ENCODE measurements at regions not wholly inside any gene's neighbourhood (a gene's known extent, or its start where the extent isn't known, plus 50 kb on each side); places are given as distances from the start of the nearest gene placed in this dataset.

GRCh38 chr19:28667348-28667977, 545.5 kb downstream of the UQCRFS1 start:
- no peak overlapping the region for H3K4me3 ChIP-seq (ENCODE audit: low read length, poor library complexity, severe bottlenecking)
- no peak overlapping the region for H2AFZ ChIP-seq (ENCODE audit: low read length)

GRCh38 chr19:28665748-28666147, 547.2 kb downstream of the UQCRFS1 start:
- Histone ChIP-seq H3K4me2 (ENCODE audit: low read depth, low read length, poor library complexity, severe bottlenecking) (no peak overlapping the region), H3K4me3 (ENCODE audit: low read length, poor library complexity, severe bottlenecking) (no peak overlapping the region), H3K27me3 (ENCODE audit: insufficient read depth, low read length, poor library complexity, severe bottlenecking) (no peaks in the 10 kb centered on the region), H3K4me1 (ENCODE audit: insufficient read depth, low read length, poor library complexity, severe bottlenecking) (no peaks in the 10 kb centered on the region), H3K9ac (ENCODE audit: low read depth, low read length, poor library complexity, severe bottlenecking) (no peak overlapping the region), H4K20me1 (ENCODE audit: insufficient read depth, low read length, poor library complexity, severe bottlenecking) (no peaks in the 10 kb centered on the region), H3K79me2 (ENCODE audit: insufficient read depth, low read length) (no peaks in the 10 kb centered on the region), H3K9me3 (ENCODE audit: insufficient read depth, low read depth, low read length) (peaks cover 4% of the 10 kb centered on the region; the same call in 1 of the 2 replicates), H2AFZ (ENCODE audit: low read length) (no peak overlapping the region), H3F3A (ENCODE audit: low read depth) (no peaks in the 10 kb centered on the region), H3K9me2 (replicated peaks; ENCODE audit: low read depth, low read length) (no peaks in the 10 kb centered on the region), H3K36me3 (ENCODE audit: insufficient read depth, low read length) (no peaks in the 10 kb centered on the region)
- no peak for TF ChIP-seq EZH2phosphoT487 (IDR thresholded peaks at IDR 0.05; ENCODE audit: borderline replicate concordance)
- no peak for TF ChIP-seq CTCF (conservative IDR thresholded peaks at IDR 0.05; ENCODE audit: low read length)

More at GRCh38 chr19:28667348-28667977, 545.5 kb downstream of the UQCRFS1 start:
- Histone ChIP-seq H3K9me3 (ENCODE audit: insufficient read depth, low read depth, low read length) (peaks cover 4% of the 10 kb centered on the region; the same call in 1 of the 2 replicates), H3K9me2 (replicated peaks; ENCODE audit: low read depth, low read length) (no peaks in the 10 kb centered on the region), H3K9ac (ENCODE audit: low read depth, low read length, poor library complexity, severe bottlenecking) (no peak overlapping the region), H3K4me1 (ENCODE audit: insufficient read depth, low read length, poor library complexity, severe bottlenecking) (no peaks in the 10 kb centered on the region), H3F3A (ENCODE audit: low read depth) (no peaks in the 10 kb centered on the region), H3K36me3 (ENCODE audit: insufficient read depth, low read length) (no peaks in the 10 kb centered on the region), H4K20me1 (ENCODE audit: insufficient read depth, low read length, poor library complexity, severe bottlenecking) (no peaks in the 10 kb centered on the region), H3K27me3 (ENCODE audit: insufficient read depth, low read length, poor library complexity, severe bottlenecking) (no peaks in the 10 kb centered on the region), H3K79me2 (ENCODE audit: insufficient read depth, low read length) (no peaks in the 10 kb centered on the region), H3K4me2 (ENCODE audit: low read depth, low read length, poor library complexity, severe bottlenecking) (no peak overlapping the region)
- no peak for TF ChIP-seq EZH2phosphoT487 (IDR thresholded peaks at IDR 0.05; ENCODE audit: borderline replicate concordance)
- TF ChIP-seq CTCF (conservative IDR thresholded peaks at IDR 0.05; ENCODE audit: low read length) = no peak

- H2AFZ ChIP-seq (ENCODE audit: low read length) = no peak overlapping the region
- peaks cover 11% of the 10 kb centered on the region; the same call in 1 of the 2 replicates for H3K9me3 ChIP-seq (ENCODE audit: insufficient read depth, low read depth, low read length)
- no peak overlapping the region for H3K4me3 ChIP-seq (ENCODE audit: low read length, poor library complexity, severe bottlenecking)
- no peaks in the 10 kb centered on the region for H3F3A ChIP-seq (ENCODE audit: low read depth)
- H3K36me3 ChIP-seq (ENCODE audit: insufficient read depth, low read length) = no peaks in the 10 kb centered on the region
- H3K4me1 ChIP-seq (ENCODE audit: insufficient read depth, low read length, poor library complexity, severe bottlenecking) = no peaks in the 10 kb centered on the region
- no peaks in the 10 kb centered on the region for H3K79me2 ChIP-seq (ENCODE audit: insufficient read depth, low read length)
- no peak overlapping the region for H3K9ac ChIP-seq (ENCODE audit: low read depth, low read length, poor library complexity, severe bottlenecking)
- H4K20me1 ChIP-seq (ENCODE audit: insufficient read depth, low read length, poor library complexity, severe bottlenecking) = no peaks in the 10 kb centered on the region
- H3K4me2 ChIP-seq (ENCODE audit: low read depth, low read length, poor library complexity, severe bottlenecking) = no peak overlapping the region
- no peak for TF ChIP-seq EZH2phosphoT487 (IDR thresholded peaks at IDR 0.05; ENCODE audit: borderline replicate concordance)
- H3K27me3 ChIP-seq (ENCODE audit: insufficient read depth, low read length, poor library complexity, severe bottlenecking) = no peaks in the 10 kb centered on the region
- no peaks in the 10 kb centered on the region for H3K9me2 ChIP-seq (replicated peaks; ENCODE audit: low read depth, low read length)
Measured at GRCh38 chr19:28656644-28657043, 556.3 kb downstream of the UQCRFS1 start.

- no peaks in the 10 kb centered on the region for H4K20me1 ChIP-seq (ENCODE audit: insufficient read depth, low read length, poor library complexity, severe bottlenecking)
- H3K4me3 ChIP-seq (ENCODE audit: low read length, poor library complexity, severe bottlenecking) = no peak overlapping the region
- no peak overlapping the region for H2AFZ ChIP-seq (ENCODE audit: low read length)
- H3K9ac ChIP-seq (ENCODE audit: low read depth, low read length, poor library complexity, severe bottlenecking) = no peak overlapping the region
- H3K36me3 ChIP-seq (ENCODE audit: insufficient read depth, low read length) = no peaks in the 10 kb centered on the region
- H3K79me2 ChIP-seq (ENCODE audit: insufficient read depth, low read length) = no peaks in the 10 kb centered on the region
- no peaks in the 10 kb centered on the region for H3F3A ChIP-seq (ENCODE audit: low read depth)
- no peaks in the 10 kb centered on the region for H3K27me3 ChIP-seq (ENCODE audit: insufficient read depth, low read length, poor library complexity, severe bottlenecking)
- TF ChIP-seq EZH2phosphoT487 (IDR thresholded peaks at IDR 0.05; ENCODE audit: borderline replicate concordance) = no peak
- TF ChIP-seq CTCF (conservative IDR thresholded peaks at IDR 0.05; ENCODE audit: low read length) = no peak
- H3K9me3 ChIP-seq (ENCODE audit: insufficient read depth, low read depth, low read length) = peaks cover 11% of the 10 kb centered on the region; the same call in 1 of the 2 replicates
- H3K9me2 ChIP-seq (replicated peaks; ENCODE audit: low read depth, low read length) = no peaks in the 10 kb centered on the region
- H3K4me1 ChIP-seq (ENCODE audit: insufficient read depth, low read length, poor library complexity, severe bottlenecking) = no peaks in the 10 kb centered on the region
- H3K4me2 ChIP-seq (ENCODE audit: low read depth, low read length, poor library complexity, severe bottlenecking) = no peak overlapping the region
Measured at GRCh38 chr19:28655054-28655453, 557.9 kb downstream of the UQCRFS1 start.

Data from Loucy (cell line).